ENCODE measurements at regions not wholly inside any gene's neighbourhood (a gene's known extent, or its start where the extent isn't known, plus 50 kb on each side); places are given as distances from the start of the nearest gene placed in this dataset.

- TF ChIP-seq POU6F1 (CRISPR knock-in tag; IDR thresholded peaks at IDR 0.05; ENCODE audit: borderline replicate concordance, low read depth): no peak
Observed at GRCh38 chr2:59833941-59834340, 719.5 kb downstream of the BCL11A start (continued).

GRCh38 chr2:59830601-59831000, 722.9 kb downstream of the BCL11A start:
- no peak for TF ChIP-seq ARNTL (CRISPR knock-in tag; IDR thresholded peaks at IDR 0.05; ENCODE audit: borderline replicate concordance, low read depth)
- TF ChIP-seq ZNF70 (CRISPR knock-in tag; IDR thresholded peaks at IDR 0.05): no peak
- TF ChIP-seq CSDC2 (CRISPR knock-in tag; IDR thresholded peaks at IDR 0.05): no peak
- no peak for TF ChIP-seq TSHZ2 (CRISPR knock-in tag; IDR thresholded peaks at IDR 0.05)
- no peak for TF ChIP-seq CSRNP3 (CRISPR knock-in tag; IDR thresholded peaks at IDR 0.05)
- TF ChIP-seq, protein P1, sequence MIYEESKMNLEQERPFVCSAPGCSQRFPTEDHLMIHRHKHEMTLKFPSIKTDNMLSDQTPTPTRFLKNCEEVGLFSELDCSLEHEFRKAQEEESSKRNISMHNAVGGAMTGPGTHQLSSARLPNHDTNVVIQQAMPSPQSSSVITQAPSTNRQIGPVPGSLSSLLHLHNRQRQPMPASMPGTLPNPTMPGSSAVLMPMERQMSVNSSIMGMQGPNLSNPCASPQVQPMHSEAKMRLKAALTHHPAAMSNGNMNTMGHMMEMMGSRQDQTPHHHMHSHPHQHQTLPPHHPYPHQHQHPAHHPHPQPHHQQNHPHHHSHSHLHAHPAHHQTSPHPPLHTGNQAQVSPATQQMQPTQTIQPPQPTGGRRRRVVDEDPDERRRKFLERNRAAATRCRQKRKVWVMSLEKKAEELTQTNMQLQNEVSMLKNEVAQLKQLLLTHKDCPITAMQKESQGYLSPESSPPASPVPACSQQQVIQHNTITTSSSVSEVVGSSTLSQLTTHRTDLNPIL (CRISPR knock-in tag; IDR thresholded peaks at IDR 0.05; ENCODE audit: low read depth): no peak
- no peak for TF ChIP-seq ISL1 (CRISPR knock-in tag; IDR thresholded peaks at IDR 0.05)
- no peak for TF ChIP-seq OSR1 (CRISPR knock-in tag; IDR thresholded peaks at IDR 0.05)
- TF ChIP-seq TCF4 (CRISPR knock-in tag; IDR thresholded peaks at IDR 0.05; ENCODE audit: borderline replicate concordance): no peak
- no peak for TF ChIP-seq SNAI2 (CRISPR knock-in tag; IDR thresholded peaks at IDR 0.05)
- ATAC-seq: no peak

- no peak for ATAC-seq
- TF ChIP-seq ZNF8 (CRISPR knock-in tag; IDR thresholded peaks at IDR 0.05): no peak
- TF ChIP-seq, protein P2, sequence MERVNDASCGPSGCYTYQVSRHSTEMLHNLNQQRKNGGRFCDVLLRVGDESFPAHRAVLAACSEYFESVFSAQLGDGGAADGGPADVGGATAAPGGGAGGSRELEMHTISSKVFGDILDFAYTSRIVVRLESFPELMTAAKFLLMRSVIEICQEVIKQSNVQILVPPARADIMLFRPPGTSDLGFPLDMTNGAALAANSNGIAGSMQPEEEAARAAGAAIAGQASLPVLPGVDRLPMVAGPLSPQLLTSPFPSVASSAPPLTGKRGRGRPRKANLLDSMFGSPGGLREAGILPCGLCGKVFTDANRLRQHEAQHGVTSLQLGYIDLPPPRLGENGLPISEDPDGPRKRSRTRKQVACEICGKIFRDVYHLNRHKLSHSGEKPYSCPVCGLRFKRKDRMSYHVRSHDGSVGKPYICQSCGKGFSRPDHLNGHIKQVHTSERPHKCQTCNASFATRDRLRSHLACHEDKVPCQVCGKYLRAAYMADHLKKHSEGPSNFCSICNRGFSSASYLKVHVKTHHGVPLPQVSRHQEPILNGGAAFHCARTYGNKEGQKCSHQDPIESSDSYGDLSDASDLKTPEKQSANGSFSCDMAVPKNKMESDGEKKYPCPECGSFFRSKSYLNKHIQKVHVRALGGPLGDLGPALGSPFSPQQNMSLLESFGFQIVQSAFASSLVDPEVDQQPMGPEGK (CRISPR knock-in tag; IDR thresholded peaks at IDR 0.05; ENCODE audit: borderline replicate concordance): no peak
- no peak for TF ChIP-seq ESRRG (CRISPR knock-in tag; IDR thresholded peaks at IDR 0.05)
- no peak for TF ChIP-seq ARNTL (CRISPR knock-in tag; IDR thresholded peaks at IDR 0.05; ENCODE audit: borderline replicate concordance, low read depth)
- TF ChIP-seq ZNF565 (CRISPR knock-in tag; conservative IDR thresholded peaks at IDR 0.05; ENCODE audit: low read depth): no peak
- TF ChIP-seq ZC3H10 (CRISPR knock-in tag; IDR thresholded peaks at IDR 0.05): no peak
Observed at GRCh38 chr2:59827677-59828076, 725.8 kb downstream of the BCL11A start.

GRCh38 chr2:59826177-59826576, 727.3 kb downstream of the BCL11A start:
- ATAC-seq: no peak
- TF ChIP-seq, protein P1 (CRISPR knock-in tag; IDR thresholded peaks at IDR 0.05; ENCODE audit: low read depth): no peak
- TF ChIP-seq ISL1 (CRISPR knock-in tag; IDR thresholded peaks at IDR 0.05): no peak
- TF ChIP-seq CSRNP3 (CRISPR knock-in tag; IDR thresholded peaks at IDR 0.05): no peak
- no peak for TF ChIP-seq GLIS3 (CRISPR knock-in tag; IDR thresholded peaks at IDR 0.05)
- TF ChIP-seq ESRRG (CRISPR knock-in tag; IDR thresholded peaks at IDR 0.05): no peak
- no peak for TF ChIP-seq ARNTL (CRISPR knock-in tag; IDR thresholded peaks at IDR 0.05; ENCODE audit: borderline replicate concordance, low read depth)
- TF ChIP-seq ZNF70 (CRISPR knock-in tag; IDR thresholded peaks at IDR 0.05): no peak
- no peak for TF ChIP-seq TSHZ2 (CRISPR knock-in tag; IDR thresholded peaks at IDR 0.05)
- no peak for TF ChIP-seq ZNF565 (CRISPR knock-in tag; conservative IDR thresholded peaks at IDR 0.05; ENCODE audit: low read depth)
- no peak for TF ChIP-seq TCF4 (CRISPR knock-in tag; IDR thresholded peaks at IDR 0.05; ENCODE audit: borderline replicate concordance)
- no peak for TF ChIP-seq CSDC2 (CRISPR knock-in tag; IDR thresholded peaks at IDR 0.05)
- TF ChIP-seq, protein P2 (CRISPR knock-in tag; IDR thresholded peaks at IDR 0.05; ENCODE audit: borderline replicate concordance): no peak
